ENCODE measurements at regions not wholly inside any gene's neighbourhood (a gene's known extent, or its start where the extent isn't known, plus 50 kb on each side); places are given as distances from the start of the nearest gene placed in this dataset.

GRCh38 chr9:108515856-108516255 is 339.9 kb downstream of the ACTL7B start:
- peaks cover 4 to 14% (median 5%) of the 10 kb centered on the region in 3 donors for H3K9me3 Mint-ChIP-seq

GRCh38 chr9:108512426-108513173 is 343.2 kb downstream of the ACTL7B start:
- H3K4me1 ChIP-seq (ENCODE audit: control insufficient read depth in 1 of 2, extremely low read depth in 1 of 2, insufficient read depth in 2 of 2, low read length in 2 of 2): no peaks in the 10 kb centered on the region
- POLR2A ChIA-PET: no interaction called here
- Mint-ChIP-seq H3K36me3 (no peaks in the 10 kb centered on the region), H3K9me3 (peaks cover 4 to 14% (median 5%) of the 10 kb centered on the region in 3 donors), H3K27ac (no peak overlapping the region), H3K27me3 (no peaks in the 10 kb centered on the region), H3K4me3 (no peak overlapping the region), H3K4me1 (no peaks in the 10 kb centered on the region)
- no peak overlapping the region for H3K4me3 ChIP-seq (ENCODE audit: control insufficient read depth in 1 of 2, extremely low read depth in 1 of 2, low read length in 1 of 2)
- H3K27me3 ChIP-seq (replicated peaks in 1 of 2; ENCODE audit: control insufficient read depth in 2 of 2, extremely low read depth in 1 of 2, insufficient read depth in 2 of 2, low read length in 1 of 2): no peaks in the 10 kb centered on the region
- H3K27ac ChIP-seq (ENCODE audit: low read length): no peak overlapping the region
- WGBS (ENCODE audit: insufficient coverage): 55% methylated on average over 3 of the region's 5 CpGs
- CTCF ChIA-PET: no interaction called here
- ATAC-seq (replicated peaks in 1 of 4): no peak
- H3K36me3 ChIP-seq (ENCODE audit: control insufficient read depth in 2 of 2, extremely low read depth in 1 of 2, insufficient read depth in 1 of 2, low read length in 1 of 2): no peaks in the 10 kb centered on the region
- no peaks in the 10 kb centered on the region for H3K9me3 ChIP-seq
- DNase-seq: no peak

More at GRCh38 chr9:108515856-108516255, 339.9 kb downstream of the ACTL7B start:
- H3K4me1 ChIP-seq (ENCODE audit: control insufficient read depth in 1 of 2, extremely low read depth in 1 of 2, insufficient read depth in 2 of 2, low read length in 2 of 2): no peaks in the 10 kb centered on the region
- no peak overlapping the region for H3K4me3 ChIP-seq (ENCODE audit: control insufficient read depth in 1 of 2, extremely low read depth in 1 of 2, low read length in 1 of 2)
- H3K9me3 ChIP-seq: no peaks in the 10 kb centered on the region
- no CpG with 5 or more reads among the region's 2 CpGs for WGBS (ENCODE audit: insufficient coverage)
- no peak for DNase-seq
- Mint-ChIP-seq H3K4me3 (no peak overlapping the region), H3K36me3 (no peaks in the 10 kb centered on the region), H3K4me1 (no peaks in the 10 kb centered on the region), H3K27ac (no peak overlapping the region), H3K27me3 (no peaks in the 10 kb centered on the region)
- POLR2A ChIA-PET: no interaction called here
- no peaks in the 10 kb centered on the region for H3K36me3 ChIP-seq (ENCODE audit: control insufficient read depth in 2 of 2, extremely low read depth in 1 of 2, insufficient read depth in 1 of 2, low read length in 1 of 2)
- H3K27me3 ChIP-seq (replicated peaks in 1 of 2; ENCODE audit: control insufficient read depth in 2 of 2, extremely low read depth in 1 of 2, insufficient read depth in 2 of 2, low read length in 1 of 2): no peaks in the 10 kb centered on the region
- ATAC-seq (replicated peaks in 1 of 4): no peak
- CTCF ChIA-PET: no interaction called here
- no peak overlapping the region for H3K27ac ChIP-seq (ENCODE audit: low read length)

GRCh38 chr9:108511307-108511706 is 344.5 kb downstream of the ACTL7B start:
- no peaks in the 10 kb centered on the region for H3K36me3 Mint-ChIP-seq
- H3K4me3 ChIP-seq (ENCODE audit: control insufficient read depth in 1 of 2, extremely low read depth in 1 of 2, low read length in 1 of 2): no peak overlapping the region
- H3K9me3 Mint-ChIP-seq: peaks cover 4 to 14% (median 5%) of the 10 kb centered on the region in 3 donors
- POLR2A ChIA-PET: no interaction called here
- 93% methylated on average over 3 of the region's 5 CpGs for WGBS (ENCODE audit: insufficient coverage)
- CTCF ChIA-PET: no interaction called here
- no peaks in the 10 kb centered on the region for H3K27me3 Mint-ChIP-seq
- no peak overlapping the region for H3K4me3 Mint-ChIP-seq
- no peak overlapping the region for H3K27ac ChIP-seq (ENCODE audit: low read length)
- no peaks in the 10 kb centered on the region for H3K4me1 ChIP-seq (ENCODE audit: control insufficient read depth in 1 of 2, extremely low read depth in 1 of 2, insufficient read depth in 2 of 2, low read length in 2 of 2)
- no peak overlapping the region for H3K27ac Mint-ChIP-seq
- ATAC-seq (replicated peaks in 1 of 4) (no peak), DNase-seq (no peak)
- no peaks in the 10 kb centered on the region for H3K4me1 Mint-ChIP-seq
- H3K36me3 ChIP-seq (ENCODE audit: control insufficient read depth in 2 of 2, extremely low read depth in 1 of 2, insufficient read depth in 1 of 2, low read length in 1 of 2): no peaks in the 10 kb centered on the region
- H3K9me3 ChIP-seq: no peaks in the 10 kb centered on the region
- no peaks in the 10 kb centered on the region for H3K27me3 ChIP-seq (replicated peaks in 1 of 2; ENCODE audit: control insufficient read depth in 2 of 2, extremely low read depth in 1 of 2, insufficient read depth in 2 of 2, low read length in 1 of 2)

GRCh38 chr9:108496846-108497245 is 358.9 kb downstream of the ACTL7B start:
- CTCF ChIA-PET: no interaction called here

GRCh38 chr9:108489567-108489966 is 366.2 kb downstream of the ACTL7B start:
- peaks cover 7 to 17% (median 13%) of the 10 kb centered on the region in 3 donors for H3K9me3 Mint-ChIP-seq
- POLR2A ChIA-PET: no interaction called here
- no peak for ATAC-seq (replicated peaks in 1 of 4)
- H3K27ac ChIP-seq (ENCODE audit: low read length): no peak overlapping the region
- DNase-seq: no peak
- H3K36me3 Mint-ChIP-seq: no peaks in the 10 kb centered on the region
- H3K4me3 Mint-ChIP-seq: no peak overlapping the region
- no peak overlapping the region for H3K27ac Mint-ChIP-seq
- H3K4me3 ChIP-seq (ENCODE audit: control insufficient read depth in 1 of 2, extremely low read depth in 1 of 2, low read length in 1 of 2): no peak overlapping the region
- WGBS (ENCODE audit: insufficient coverage): no CpG with 5 or more reads among the region's 1 CpG
- H3K4me1 Mint-ChIP-seq: no peaks in the 10 kb centered on the region
- H3K27me3 Mint-ChIP-seq: no peaks in the 10 kb centered on the region
- H3K4me1 ChIP-seq (ENCODE audit: control insufficient read depth in 1 of 2, extremely low read depth in 1 of 2, insufficient read depth in 2 of 2, low read length in 2 of 2): no peaks in the 10 kb centered on the region
- no peaks in the 10 kb centered on the region for H3K9me3 ChIP-seq
- no peaks in the 10 kb centered on the region for H3K36me3 ChIP-seq (ENCODE audit: control insufficient read depth in 2 of 2, extremely low read depth in 1 of 2, insufficient read depth in 1 of 2, low read length in 1 of 2)
- CTCF ChIA-PET: no interaction called here
- H3K27me3 ChIP-seq (replicated peaks in 1 of 2; ENCODE audit: control insufficient read depth in 2 of 2, extremely low read depth in 1 of 2, insufficient read depth in 2 of 2, low read length in 1 of 2): no peaks in the 10 kb centered on the region

More at GRCh38 chr9:108496846-108497245, 358.9 kb downstream of the ACTL7B start:
- no peak overlapping the region for H3K4me3 ChIP-seq (ENCODE audit: control insufficient read depth in 1 of 2, extremely low read depth in 1 of 2, low read length in 1 of 2)
- WGBS (ENCODE audit: insufficient coverage): 94% methylated on average over 2 of the region's 4 CpGs
- Mint-ChIP-seq H3K4me1 (no peaks in the 10 kb centered on the region), H3K27me3 (peaks cover 1 to 3% of the 10 kb centered on the region in 2 donors), H3K4me3 (no peak overlapping the region), H3K36me3 (no peaks in the 10 kb centered on the region), H3K9me3 (peaks cover 7 to 25% (median 23%) of the 10 kb centered on the region in 3 donors), H3K27ac (no peak overlapping the region)
- no peak for ATAC-seq (replicated peaks in 1 of 4)
- no peak for DNase-seq
- no peaks in the 10 kb centered on the region for H3K4me1 ChIP-seq (ENCODE audit: control insufficient read depth in 1 of 2, extremely low read depth in 1 of 2, insufficient read depth in 2 of 2, low read length in 2 of 2)
- H3K27ac ChIP-seq (ENCODE audit: low read length): no peak overlapping the region
- peaks cover 0 to 2% of the 10 kb centered on the region in 2 experiments for H3K27me3 ChIP-seq (replicated peaks in 1 of 2; ENCODE audit: control insufficient read depth in 2 of 2, extremely low read depth in 1 of 2, insufficient read depth in 2 of 2, low read length in 1 of 2)
- no peaks in the 10 kb centered on the region for H3K36me3 ChIP-seq (ENCODE audit: control insufficient read depth in 2 of 2, extremely low read depth in 1 of 2, insufficient read depth in 1 of 2, low read length in 1 of 2)
- H3K9me3 ChIP-seq: no peaks in the 10 kb centered on the region
- POLR2A ChIA-PET: no interaction called here

- Histone ChIP-seq H3K27me3 (replicated peaks in 1 of 2; ENCODE audit: control insufficient read depth in 2 of 2, extremely low read depth in 1 of 2, insufficient read depth in 2 of 2, low read length in 1 of 2) (no peaks in the 10 kb centered on the region), H3K9me3 (no peaks in the 10 kb centered on the region), H3K27ac (ENCODE audit: low read length) (no peak overlapping the region), H3K36me3 (ENCODE audit: control insufficient read depth in 2 of 2, extremely low read depth in 1 of 2, insufficient read depth in 1 of 2, low read length in 1 of 2) (no peaks in the 10 kb centered on the region), H3K4me3 (ENCODE audit: control insufficient read depth in 1 of 2, extremely low read depth in 1 of 2, low read length in 1 of 2) (no peak overlapping the region), H3K4me1 (ENCODE audit: control insufficient read depth in 1 of 2, extremely low read depth in 1 of 2, insufficient read depth in 2 of 2, low read length in 2 of 2) (no peaks in the 10 kb centered on the region)
- CTCF ChIA-PET: no interaction called here
- Mint-ChIP-seq H3K9me3 (peaks cover 5 to 23% (median 8%) of the 10 kb centered on the region in 3 donors), H3K4me1 (no peaks in the 10 kb centered on the region), H3K4me3 (no peak overlapping the region), H3K36me3 (no peaks in the 10 kb centered on the region), H3K27me3 (no peaks in the 10 kb centered on the region), H3K27ac (no peak overlapping the region)
- POLR2A ChIA-PET: no interaction called here
- no CpG with 5 or more reads among the region's 2 CpGs for WGBS (ENCODE audit: insufficient coverage)
- DNase-seq: no peak
- ATAC-seq (replicated peaks in 1 of 4): no peak
Observed at GRCh38 chr9:108486831-108487230, 369.0 kb downstream of the ACTL7B start.

- H3K27ac Mint-ChIP-seq: no peak overlapping the region
- DNase-seq (no peak), ATAC-seq (replicated peaks in 1 of 4) (no peak)
- ChIA-PET CTCF (no interaction called here), POLR2A (no interaction called here)
- peaks cover 4 to 17% (median 5%) of the 10 kb centered on the region in 3 donors for H3K9me3 Mint-ChIP-seq
- no peaks in the 10 kb centered on the region for H3K4me1 Mint-ChIP-seq
- Histone ChIP-seq H3K9me3 (no peaks in the 10 kb centered on the region), H3K27ac (ENCODE audit: low read length) (no peak overlapping the region), H3K36me3 (ENCODE audit: control insufficient read depth in 2 of 2, extremely low read depth in 1 of 2, insufficient read depth in 1 of 2, low read length in 1 of 2) (no peaks in the 10 kb centered on the region), H3K4me3 (ENCODE audit: control insufficient read depth in 1 of 2, extremely low read depth in 1 of 2, low read length in 1 of 2) (no peak overlapping the region), H3K4me1 (ENCODE audit: control insufficient read depth in 1 of 2, extremely low read depth in 1 of 2, insufficient read depth in 2 of 2, low read length in 2 of 2) (no peaks in the 10 kb centered on the region), H3K27me3 (replicated peaks in 1 of 2; ENCODE audit: control insufficient read depth in 2 of 2, extremely low read depth in 1 of 2, insufficient read depth in 2 of 2, low read length in 1 of 2) (no peaks in the 10 kb centered on the region)
- no peaks in the 10 kb centered on the region for H3K36me3 Mint-ChIP-seq
- no peaks in the 10 kb centered on the region for H3K27me3 Mint-ChIP-seq
- H3K4me3 Mint-ChIP-seq: no peak overlapping the region
- no CpG with 5 or more reads among the region's 1 CpG for WGBS (ENCODE audit: insufficient coverage)
Observed at GRCh38 chr9:108484468-108484867, 371.3 kb downstream of the ACTL7B start.
